ENCODE measurements at regions not wholly inside any gene's neighbourhood (a gene's known extent, or its start where the extent isn't known, plus 50 kb on each side); places are given as distances from the start of the nearest gene placed in this dataset.

GRCh38 chr13:47087841-47088240 lies 191.0 kb upstream of the HTR2A start:
- no peak for DNase-seq (ENCODE audit: low read depth, low spot score)
- Histone ChIP-seq H4K20me1 (ENCODE audit: control insufficient read depth, extremely low read depth, insufficient read depth, low read length) (no peaks in the 10 kb centered on the region), H3K79me2 (ENCODE audit: control insufficient read depth, insufficient read depth, low read length) (no peaks in the 10 kb centered on the region), H3K27me3 (ENCODE audit: control insufficient read depth, extremely low read depth, insufficient read depth, low read length) (no peaks in the 10 kb centered on the region), H3K4me3 (ENCODE audit: control insufficient read depth in 2 of 3, extremely low read depth in 1 of 3, insufficient read depth in 2 of 3, low read depth in 1 of 3, low read length in 3 of 3) (no peak overlapping the region), H3K9me3 (ENCODE audit: control insufficient read depth, low read depth, low read length) (no peaks in the 10 kb centered on the region), H2AFZ (ENCODE audit: control insufficient read depth, low read length) (no peak overlapping the region), H3K27ac (ENCODE audit: control insufficient read depth, insufficient read depth, low read length) (no peak overlapping the region), H3K4me2 (ENCODE audit: control insufficient read depth, extremely low read depth, insufficient read depth, low read depth, low read length) (no peak overlapping the region), H3K9me1 (ENCODE audit: control insufficient read depth, extremely low read depth, insufficient read depth, low read length) (no peaks in the 10 kb centered on the region), H3K9ac (ENCODE audit: control insufficient read depth, extremely low read depth, insufficient read depth, low read length) (no peak overlapping the region), H3K36me3 (ENCODE audit: control insufficient read depth in 2 of 2, extremely low read depth in 1 of 2, insufficient read depth in 2 of 2, low read length in 2 of 2) (no peaks in the 10 kb centered on the region), H3K4me1 (ENCODE audit: control insufficient read depth, extremely low read depth, insufficient read depth, low read length) (no peaks in the 10 kb centered on the region)
- no peak for FAIRE-seq
- TF ChIP-seq EZH2 (IDR thresholded peaks at IDR 0.05; ENCODE audit: low read length) (no peak), CTCF (optimal IDR thresholded peaks at IDR 0.05 in 1 of 3, IDR thresholded peaks at IDR 0.05 in 1 of 3, conservative IDR thresholded peaks at IDR 0.05 in 1 of 3; ENCODE audit: extremely low read depth in 1 of 3, insufficient read depth in 2 of 3, low read length in 3 of 3) (no peak)
- dilution Hi-C loops (cut with MboI; ENCODE audit: extremely low pct_ligation_motif_present, low sequenced_read_pairs) = no loop called here

DNA sequence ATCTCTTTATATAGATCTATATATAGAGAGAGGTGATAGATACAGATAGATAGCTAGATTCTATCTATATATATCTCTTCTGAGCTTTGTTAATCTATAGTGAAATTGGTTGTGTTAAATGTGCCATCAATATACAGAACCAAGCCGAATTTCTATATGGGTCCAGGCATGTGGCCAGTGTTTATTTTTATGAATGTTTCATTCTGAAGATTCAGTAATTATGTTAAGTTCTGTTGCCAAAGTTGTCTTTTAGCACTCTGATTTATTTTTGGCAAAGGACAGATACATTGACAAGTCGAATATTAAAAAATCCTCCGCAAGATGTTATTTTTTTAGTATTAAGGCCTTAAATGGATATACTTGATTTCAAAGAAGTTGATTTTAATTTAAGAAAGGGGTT lies 190.4 kb upstream of the HTR2A start:
- H3K4me3 ChIP-seq (ENCODE audit: control insufficient read depth in 2 of 3, extremely low read depth in 1 of 3, insufficient read depth in 2 of 3, low read depth in 1 of 3, low read length in 3 of 3) = no peak overlapping the region
- no peaks in the 10 kb centered on the region for H3K4me1 ChIP-seq (ENCODE audit: control insufficient read depth, extremely low read depth, insufficient read depth, low read length)
- DNase-seq (ENCODE audit: low read depth, low spot score) (no peak), FAIRE-seq (no peak)
- TF ChIP-seq CTCF (optimal IDR thresholded peaks at IDR 0.05 in 1 of 3, IDR thresholded peaks at IDR 0.05 in 1 of 3, conservative IDR thresholded peaks at IDR 0.05 in 1 of 3; ENCODE audit: extremely low read depth in 1 of 3, insufficient read depth in 2 of 3, low read length in 3 of 3) (no peak), EZH2 (IDR thresholded peaks at IDR 0.05; ENCODE audit: low read length) (no peak)
- no peaks in the 10 kb centered on the region for H3K9me3 ChIP-seq (ENCODE audit: control insufficient read depth, low read depth, low read length)
- H3K27ac ChIP-seq (ENCODE audit: control insufficient read depth, insufficient read depth, low read length) = no peak overlapping the region
- no peaks in the 10 kb centered on the region for H3K9me1 ChIP-seq (ENCODE audit: control insufficient read depth, extremely low read depth, insufficient read depth, low read length)
- dilution Hi-C loops (cut with MboI; ENCODE audit: extremely low pct_ligation_motif_present, low sequenced_read_pairs) = no loop called here
- no peak overlapping the region for H3K9ac ChIP-seq (ENCODE audit: control insufficient read depth, extremely low read depth, insufficient read depth, low read length)
- no peaks in the 10 kb centered on the region for H4K20me1 ChIP-seq (ENCODE audit: control insufficient read depth, extremely low read depth, insufficient read depth, low read length)
- no peaks in the 10 kb centered on the region for H3K79me2 ChIP-seq (ENCODE audit: control insufficient read depth, insufficient read depth, low read length)
- no peaks in the 10 kb centered on the region for H3K27me3 ChIP-seq (ENCODE audit: control insufficient read depth, extremely low read depth, insufficient read depth, low read length)
- no peak overlapping the region for H2AFZ ChIP-seq (ENCODE audit: control insufficient read depth, low read length)
- no peaks in the 10 kb centered on the region for H3K36me3 ChIP-seq (ENCODE audit: control insufficient read depth in 2 of 2, extremely low read depth in 1 of 2, insufficient read depth in 2 of 2, low read length in 2 of 2)
- no peak overlapping the region for H3K4me2 ChIP-seq (ENCODE audit: control insufficient read depth, extremely low read depth, insufficient read depth, low read depth, low read length)
